GM23248 (cell line): ENCODE measurements at regions not wholly inside any gene's neighbourhood (a gene's known extent, or its start where the extent isn't known, plus 50 kb on each side); places are given as distances from the start of the nearest gene placed in this dataset.
A peak's percentile ranks its signal among the peaks of the same experiment; 100 is the strongest.

Experiments used
- DNase-seq: peaks from one replicate; pipeline ENCODE4 v3.0.0-alpha.2; 2015
- H2AFZ ChIP-seq: fragments of 200-600 bp; sonication (generic); 2 replicates; pipeline ENCODE4 v1.6.1; 2016; ENCODE audit warnings: antibody characterized with exemption
- H3F3A ChIP-seq: fragments of 200-600 bp; sonication (generic); 2 replicates; pipeline ENCODE4 v1.6.1; 2016; ENCODE audit warnings: mild to moderate bottlenecking, antibody characterized with exemption, mixed run types; ENCODE audit not compliant: insufficient read depth
- H3K27ac ChIP-seq: fragments of 200-600 bp; sonication (generic); 2 replicates; pipeline ENCODE4 v1.5.1; 2016; ENCODE audit warnings: mild to moderate bottlenecking
- H3K27me3 ChIP-seq: fragments of 200-600 bp; sonication (generic); replicated peaks from 2 replicates; pipeline ENCODE4 v1.6.1; 2016; ENCODE audit warnings: mild to moderate bottlenecking; ENCODE audit not compliant: insufficient read depth
- H3K36me3 ChIP-seq: fragments of 200-600 bp; sonication (generic); 2 replicates; pipeline ENCODE4 v1.6.1; 2016; ENCODE audit warnings: low read depth, mild to moderate bottlenecking
- H3K4me1 ChIP-seq: fragments of 200-600 bp; sonication (generic); 2 replicates; pipeline ENCODE4 v1.6.1; 2016; ENCODE audit warnings: mild to moderate bottlenecking; ENCODE audit not compliant: insufficient read depth
- H3K4me2 ChIP-seq: fragments of 200-600 bp; sonication (generic); one replicate; pipeline ENCODE4 v1.6.1; 2016; ENCODE audit warnings: mild to moderate bottlenecking; ENCODE audit not compliant: unreplicated experiment
- H3K4me3 ChIP-seq: fragments of 200-600 bp; sonication (generic); 2 replicates; pipeline ENCODE4 v1.5.1; 2016; ENCODE audit warnings: mild to moderate bottlenecking
- H3K79me2 ChIP-seq: fragments of 200-600 bp; sonication (generic); 2 replicates; pipeline ENCODE4 v1.6.1; 2016; ENCODE audit warnings: mild to moderate bottlenecking; ENCODE audit not compliant: insufficient read depth
- H3K9ac ChIP-seq: fragments of 200-600 bp; sonication (generic); 2 replicates; pipeline ENCODE4 v1.6.1; 2016; ENCODE audit warnings: mild to moderate bottlenecking
- H3K9me2 ChIP-seq: fragments of 200-600 bp; sonication (generic); 2 replicates; pipeline ENCODE4 v1.6.1; 2016; ENCODE audit warnings: mixed run types, mild to moderate bottlenecking, moderate library complexity; ENCODE audit not compliant: insufficient read depth
- H3K9me3 ChIP-seq: fragments of 200-600 bp; sonication (generic); one replicate; pipeline ENCODE4 v1.6.1; 2017; ENCODE audit warnings: low read depth
- H4K20me1 ChIP-seq: fragments of 200-600 bp; sonication (generic); 2 replicates; pipeline ENCODE4 v1.6.0; 2016; ENCODE audit not compliant: insufficient read depth
- EZH2 ChIP-seq: fragments of 200-600 bp; sonication (generic); IDR thresholded peaks from 2 replicates; pipeline ENCODE4 v1.6.1; 2018; ENCODE audit warnings: antibody characterized with exemption, mild to moderate bottlenecking; ENCODE audit not compliant: insufficient read depth, poor library complexity, severe bottlenecking
- EZH2phosphoT487 ChIP-seq: fragments of 200-600 bp; sonication (generic); IDR thresholded peaks from 2 replicates; pipeline ENCODE4 v1.6.1; 2018; ENCODE audit warnings: antibody characterized with exemption, moderate library complexity, mild to moderate bottlenecking, low read depth; ENCODE audit not compliant: insufficient read depth
- WGBS, 2 experiments: methylation state at CpG; one replicate each; pipeline ENCODE4 v1.1.6; 2015 to 2017; ENCODE audit warnings: low lambda C conversion rate in 2 of 2, low coverage in 1 of 2; ENCODE audit errors: missing lambda C conversion rate in 2 of 2; 5-methylcytosine and 5-hydroxymethylcytosine counted together
- in situ Hi-C: fragments of 300-500 bp; cut with MboI; formaldehyde crosslinking; loops from 2 replicates; pipeline ENCODE4 v1.15.0; 2020

GRCh38 chr5:31064215-31064614 lies 129.3 kb upstream of the CDH6 start:
- Histone ChIP-seq H3K4me3 (no peak overlapping the region), H2AFZ (no peak overlapping the region), H3K4me1 (peaks cover 4% of the 10 kb centered on the region; the same call in 1 of the 2 replicates), H3K27ac (no peak overlapping the region), H3K9ac (no peak overlapping the region), H3K27me3 (no peaks in the 10 kb centered on the region), H3K4me2 (no peak overlapping the region), H3K79me2 (no peaks in the 10 kb centered on the region), H3F3A (0 out of 2 replicates have a peak, but pooled peaks cover 8% of the 10 kb centered on the region), H4K20me1 (no peaks in the 10 kb centered on the region), H3K9me3 (no peaks in the 10 kb centered on the region), H3K36me3 (no peaks in the 10 kb centered on the region), H3K9me2 (no peaks in the 10 kb centered on the region)
- WGBS, 2 experiments = 38 to 63% methylated on average over 3 of the region's 3 CpGs
- DNase-seq = no peak
- no peak for TF ChIP-seq EZH2phosphoT487
- no peak for TF ChIP-seq EZH2
- in situ Hi-C loops = no loop called here

GRCh38 chr5:31062902-31063580 lies 130.4 kb upstream of the CDH6 start:
- Histone ChIP-seq H3K9ac (no peak overlapping the region), H3K4me3 (no peak overlapping the region), H3K4me1 (peaks cover 4% of the 10 kb centered on the region; the same call in 1 of the 2 replicates), H3K27me3 (no peaks in the 10 kb centered on the region), H3K4me2 (no peak overlapping the region), H3K9me3 (no peaks in the 10 kb centered on the region), H4K20me1 (no peaks in the 10 kb centered on the region), H3F3A (0 out of 2 replicates have a peak, but pooled peaks cover 8% of the 10 kb centered on the region), H2AFZ (no peak overlapping the region), H3K27ac (no peak overlapping the region), H3K79me2 (no peaks in the 10 kb centered on the region), H3K9me2 (no peaks in the 10 kb centered on the region), H3K36me3 (no peaks in the 10 kb centered on the region)
- TF ChIP-seq EZH2phosphoT487 (no peak), EZH2 (no peak)
- in situ Hi-C loops = no loop called here
- WGBS, 2 experiments = 60 to 62% methylated on average over 3 of the region's 3 CpGs
- DNase-seq = no peak

GRCh38 chr5:31059889-31060288 lies 133.6 kb upstream of the CDH6 start:
- Histone ChIP-seq H3K4me2 (no peak overlapping the region), H3K36me3 (no peaks in the 10 kb centered on the region), H3K9me3 (no peaks in the 10 kb centered on the region), H3K79me2 (no peaks in the 10 kb centered on the region), H3K27me3 (no peaks in the 10 kb centered on the region), H3K27ac (no peak overlapping the region), H3K9me2 (no peaks in the 10 kb centered on the region), H3K4me1 (no peaks in the 10 kb centered on the region), H2AFZ (no peak overlapping the region), H3F3A (no peaks in the 10 kb centered on the region), H4K20me1 (no peaks in the 10 kb centered on the region), H3K4me3 (no peak overlapping the region), H3K9ac (no peak overlapping the region)
- peak; percentile 6 for DNase-seq
- in situ Hi-C loops = no loop called here
- WGBS, 2 experiments = 3 to 33% methylated on average over 2 of the region's 2 CpGs
- TF ChIP-seq EZH2 (no peak), EZH2phosphoT487 (no peak)

GRCh38 chr5:31054453-31054852 lies 139.0 kb upstream of the CDH6 start:
- H3K4me1 ChIP-seq = no peaks in the 10 kb centered on the region
- no peaks in the 10 kb centered on the region for H3K27me3 ChIP-seq
- H3K9me3 ChIP-seq = no peaks in the 10 kb centered on the region
- no peaks in the 10 kb centered on the region for H3K79me2 ChIP-seq
- in situ Hi-C loops = no loop called here
- H3K4me3 ChIP-seq = no peak overlapping the region
- no peaks in the 10 kb centered on the region for H4K20me1 ChIP-seq
- no peak for TF ChIP-seq EZH2
- TF ChIP-seq EZH2phosphoT487 = no peak
- H3K27ac ChIP-seq = no peak overlapping the region
- H2AFZ ChIP-seq = no peak overlapping the region
- H3K4me2 ChIP-seq = no peak overlapping the region
- no peaks in the 10 kb centered on the region for H3K36me3 ChIP-seq
- no peak overlapping the region for H3K9ac ChIP-seq
- 55 to 62% methylated on average over 4 of the region's 4 CpGs for WGBS, 2 experiments
- H3K9me2 ChIP-seq = no peaks in the 10 kb centered on the region
- DNase-seq = no peak
- H3F3A ChIP-seq = no peaks in the 10 kb centered on the region
